GM12874 (cell line): ENCODE measurements at regions not wholly inside any gene's neighbourhood (a gene's known extent, or its start where the extent isn't known, plus 50 kb on each side); places are given as distances from the start of the nearest gene placed in this dataset.

ENCODE experiments used
- CTCF ChIP-seq: IDR thresholded peaks from 2 replicates; pipeline ENCODE4 v1.5.1; 2011; ENCODE audit warnings: low read depth, mild to moderate bottlenecking, control low read depth, low read length, moderate library complexity; ENCODE audit not compliant: insufficient read depth

DNA sequence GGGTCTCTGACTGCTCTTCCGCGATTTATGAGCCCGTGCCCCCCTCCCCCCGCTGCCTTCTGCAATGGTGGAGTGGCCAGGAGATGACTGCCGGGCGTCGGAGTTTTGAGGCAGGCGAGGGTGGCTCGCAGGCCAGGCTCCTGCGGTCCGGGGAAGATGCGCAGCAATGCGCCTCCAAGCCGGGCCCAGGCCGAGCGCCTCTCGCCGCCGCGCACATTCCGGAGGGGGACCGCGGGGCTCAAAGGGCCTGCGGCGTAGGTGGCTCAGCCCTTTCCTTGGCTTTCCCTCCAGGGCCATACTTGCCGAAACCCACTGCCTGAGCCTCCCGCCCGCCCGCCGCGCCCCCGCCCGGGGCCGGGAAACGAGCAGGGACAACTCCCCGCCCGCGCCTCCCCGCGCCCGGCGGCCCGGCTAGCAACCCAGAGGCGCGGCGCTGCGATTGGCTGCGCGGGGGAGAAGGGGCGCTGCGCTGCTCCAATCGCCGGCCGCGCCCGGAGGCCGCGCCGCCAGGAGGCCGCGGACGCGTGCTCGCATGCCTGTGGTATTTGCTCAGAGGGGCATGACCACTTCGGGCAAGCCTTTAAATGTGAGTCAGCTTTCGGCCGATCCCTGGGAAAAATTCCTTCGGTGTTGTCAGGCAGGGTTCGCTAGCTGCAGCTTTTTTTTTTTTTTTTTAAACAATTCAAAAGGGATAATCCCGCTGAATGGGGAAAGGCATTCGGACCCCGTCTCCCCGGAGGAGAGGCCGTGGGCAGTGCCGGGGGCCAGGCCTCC, 157.9 kb upstream of the PARP11 start:
- no peak for TF ChIP-seq CTCF

- no peak for TF ChIP-seq CTCF
These were observed 154.2 kb upstream of the PARP11 start for GRCh38 chr12:4027412-4027811.

- TF ChIP-seq CTCF, result no peak
These were observed 153.3 kb upstream of the PARP11 start for GRCh38 chr12:4026517-4026916.

- no peak for TF ChIP-seq CTCF
These were observed 152.8 kb upstream of the PARP11 start for GRCh38 chr12:4026020-4026358.

DNA sequence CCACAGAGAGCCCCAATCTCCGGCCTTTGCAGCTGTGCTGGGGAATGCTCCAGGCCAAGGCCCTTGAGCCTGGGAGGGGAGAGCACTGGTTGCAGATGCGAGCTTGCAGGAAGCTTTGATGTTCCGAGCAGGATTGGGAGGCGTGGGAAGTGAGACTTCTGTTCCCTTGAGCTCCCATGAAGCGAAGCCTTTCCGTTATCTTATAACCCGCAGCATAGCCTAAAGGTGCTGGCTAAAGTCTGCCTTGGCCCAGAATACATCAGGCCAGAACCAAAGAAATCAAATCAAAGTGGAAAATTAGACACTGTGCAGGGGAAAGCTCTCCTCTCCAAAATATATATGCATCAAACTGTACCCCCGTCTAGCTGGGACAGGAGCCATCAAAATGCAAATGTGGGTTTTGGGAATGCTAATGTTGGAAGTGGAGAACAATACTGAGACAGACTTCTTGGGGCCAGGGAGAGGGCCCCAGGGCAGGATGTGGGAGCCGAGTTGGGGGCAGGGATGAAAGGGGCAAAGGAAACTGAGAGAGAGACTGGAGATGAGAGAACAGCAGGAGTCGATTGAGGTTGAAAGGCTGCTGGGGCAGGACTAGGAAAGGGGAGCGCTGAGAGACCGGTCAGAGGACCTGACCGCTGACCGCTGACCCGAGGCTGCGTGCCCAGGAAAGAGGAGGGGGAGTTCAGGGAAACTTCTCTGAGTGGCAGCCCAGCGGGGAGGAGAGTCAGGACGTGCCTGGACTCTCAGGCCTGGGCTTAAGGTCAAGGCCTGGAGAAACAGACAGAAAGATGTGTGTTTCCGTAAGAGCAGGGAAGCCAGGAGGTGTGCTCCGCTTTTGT, 152.2 kb upstream of the PARP11 start:
- TF ChIP-seq CTCF, result no peak

GRCh38 chr12:4024701-4025100, 151.5 kb upstream of the PARP11 start:
- no peak for TF ChIP-seq CTCF

- TF ChIP-seq CTCF, result no peak
These were observed 142.3 kb upstream of the PARP11 start for GRCh38 chr12:4015225-4016091.
